ENCODE measurements at regions not wholly inside any gene's neighbourhood (a gene's known extent, or its start where the extent isn't known, plus 50 kb on each side); places are given as distances from the start of the nearest gene placed in this dataset.

DNA sequence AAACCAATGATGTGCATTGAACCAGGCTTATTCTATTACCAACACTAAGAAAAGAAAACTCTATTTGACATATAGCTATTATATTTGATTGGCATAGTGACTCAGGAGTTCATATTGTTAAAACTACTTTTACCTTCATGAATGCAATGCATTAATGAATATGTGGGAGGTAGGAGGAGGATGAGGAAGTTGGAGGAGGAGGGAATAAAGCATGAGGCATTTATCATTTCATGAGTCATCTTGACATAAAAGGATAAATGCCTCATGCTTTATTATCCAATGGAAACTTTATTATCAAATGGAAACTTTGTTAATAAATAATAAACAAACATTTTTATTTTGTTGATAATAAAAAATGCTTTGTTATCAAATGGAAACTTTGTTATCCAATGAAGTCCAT is 116.5 kb downstream of the SPRY2 start:
- Mint-ChIP-seq H3K36me3 (ENCODE audit: low read depth) (peaks cover 11% of the 10 kb centered on the region; the same call in 1 of the 3 replicates), H3K4me3 (no peak overlapping the region), H3K4me1 (0 out of 3 replicates have a peak, but pooled peaks cover 2% of the 10 kb centered on the region), H3K27ac (no peak overlapping the region), H3K9me3 (peaks cover 2% of the 10 kb centered on the region; the same call in 1 of the 3 replicates), H3K27me3 (ENCODE audit: insufficient read depth, low read depth, poor library complexity) (peaks cover under 1% of the 10 kb centered on the region)
- no peaks in the 10 kb centered on the region for H3F3A ChIP-seq (replicated peaks; ENCODE audit: low read depth)
- H3K27ac ChIP-seq (ENCODE audit: low read depth), result no peak overlapping the region
- H2AFZ ChIP-seq, result no peak overlapping the region
- no peak overlapping the region for H3K4me2 ChIP-seq
- no peaks in the 10 kb centered on the region for H3K36me3 ChIP-seq (ENCODE audit: insufficient read depth)
- no peak overlapping the region for H3K4me3 ChIP-seq
- no peaks in the 10 kb centered on the region for H3K27me3 ChIP-seq (ENCODE audit: insufficient read depth)
- no peaks in the 10 kb centered on the region for H3K4me1 ChIP-seq (ENCODE audit: insufficient read depth)
- TF ChIP-seq JUNB (IDR thresholded peaks at IDR 0.05; ENCODE audit: unreplicated experiment), result no peak
- TF ChIP-seq NANOG (IDR thresholded peaks at IDR 0.05; ENCODE audit: borderline replicate concordance), result no peak
- TF ChIP-seq, protein P1, sequence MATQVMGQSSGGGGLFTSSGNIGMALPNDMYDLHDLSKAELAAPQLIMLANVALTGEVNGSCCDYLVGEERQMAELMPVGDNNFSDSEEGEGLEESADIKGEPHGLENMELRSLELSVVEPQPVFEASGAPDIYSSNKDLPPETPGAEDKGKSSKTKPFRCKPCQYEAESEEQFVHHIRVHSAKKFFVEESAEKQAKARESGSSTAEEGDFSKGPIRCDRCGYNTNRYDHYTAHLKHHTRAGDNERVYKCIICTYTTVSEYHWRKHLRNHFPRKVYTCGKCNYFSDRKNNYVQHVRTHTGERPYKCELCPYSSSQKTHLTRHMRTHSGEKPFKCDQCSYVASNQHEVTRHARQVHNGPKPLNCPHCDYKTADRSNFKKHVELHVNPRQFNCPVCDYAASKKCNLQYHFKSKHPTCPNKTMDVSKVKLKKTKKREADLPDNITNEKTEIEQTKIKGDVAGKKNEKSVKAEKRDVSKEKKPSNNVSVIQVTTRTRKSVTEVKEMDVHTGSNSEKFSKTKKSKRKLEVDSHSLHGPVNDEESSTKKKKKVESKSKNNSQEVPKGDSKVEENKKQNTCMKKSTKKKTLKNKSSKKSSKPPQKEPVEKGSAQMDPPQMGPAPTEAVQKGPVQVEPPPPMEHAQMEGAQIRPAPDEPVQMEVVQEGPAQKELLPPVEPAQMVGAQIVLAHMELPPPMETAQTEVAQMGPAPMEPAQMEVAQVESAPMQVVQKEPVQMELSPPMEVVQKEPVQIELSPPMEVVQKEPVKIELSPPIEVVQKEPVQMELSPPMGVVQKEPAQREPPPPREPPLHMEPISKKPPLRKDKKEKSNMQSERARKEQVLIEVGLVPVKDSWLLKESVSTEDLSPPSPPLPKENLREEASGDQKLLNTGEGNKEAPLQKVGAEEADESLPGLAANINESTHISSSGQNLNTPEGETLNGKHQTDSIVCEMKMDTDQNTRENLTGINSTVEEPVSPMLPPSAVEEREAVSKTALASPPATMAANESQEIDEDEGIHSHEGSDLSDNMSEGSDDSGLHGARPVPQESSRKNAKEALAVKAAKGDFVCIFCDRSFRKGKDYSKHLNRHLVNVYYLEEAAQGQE (IDR thresholded peaks at IDR 0.05; ENCODE audit: unreplicated experiment), result no peak
- no peak for TF ChIP-seq POLR2AphosphoS5 (IDR thresholded peaks at IDR 0.05; ENCODE audit: low read depth)
- no peak for TF ChIP-seq STAT1 (IDR thresholded peaks at IDR 0.05; ENCODE audit: unreplicated experiment)
- no peak for TF ChIP-seq EZH2phosphoT487 (IDR thresholded peaks at IDR 0.05; ENCODE audit: unreplicated experiment)
- TF ChIP-seq EZH2 (IDR thresholded peaks at IDR 0.05; ENCODE audit: low read depth, unreplicated experiment), result no peak
- no peak for TF ChIP-seq ZNF114 (CRISPR knock-in tag; IDR thresholded peaks at IDR 0.05)
- TF ChIP-seq, protein P2, sequence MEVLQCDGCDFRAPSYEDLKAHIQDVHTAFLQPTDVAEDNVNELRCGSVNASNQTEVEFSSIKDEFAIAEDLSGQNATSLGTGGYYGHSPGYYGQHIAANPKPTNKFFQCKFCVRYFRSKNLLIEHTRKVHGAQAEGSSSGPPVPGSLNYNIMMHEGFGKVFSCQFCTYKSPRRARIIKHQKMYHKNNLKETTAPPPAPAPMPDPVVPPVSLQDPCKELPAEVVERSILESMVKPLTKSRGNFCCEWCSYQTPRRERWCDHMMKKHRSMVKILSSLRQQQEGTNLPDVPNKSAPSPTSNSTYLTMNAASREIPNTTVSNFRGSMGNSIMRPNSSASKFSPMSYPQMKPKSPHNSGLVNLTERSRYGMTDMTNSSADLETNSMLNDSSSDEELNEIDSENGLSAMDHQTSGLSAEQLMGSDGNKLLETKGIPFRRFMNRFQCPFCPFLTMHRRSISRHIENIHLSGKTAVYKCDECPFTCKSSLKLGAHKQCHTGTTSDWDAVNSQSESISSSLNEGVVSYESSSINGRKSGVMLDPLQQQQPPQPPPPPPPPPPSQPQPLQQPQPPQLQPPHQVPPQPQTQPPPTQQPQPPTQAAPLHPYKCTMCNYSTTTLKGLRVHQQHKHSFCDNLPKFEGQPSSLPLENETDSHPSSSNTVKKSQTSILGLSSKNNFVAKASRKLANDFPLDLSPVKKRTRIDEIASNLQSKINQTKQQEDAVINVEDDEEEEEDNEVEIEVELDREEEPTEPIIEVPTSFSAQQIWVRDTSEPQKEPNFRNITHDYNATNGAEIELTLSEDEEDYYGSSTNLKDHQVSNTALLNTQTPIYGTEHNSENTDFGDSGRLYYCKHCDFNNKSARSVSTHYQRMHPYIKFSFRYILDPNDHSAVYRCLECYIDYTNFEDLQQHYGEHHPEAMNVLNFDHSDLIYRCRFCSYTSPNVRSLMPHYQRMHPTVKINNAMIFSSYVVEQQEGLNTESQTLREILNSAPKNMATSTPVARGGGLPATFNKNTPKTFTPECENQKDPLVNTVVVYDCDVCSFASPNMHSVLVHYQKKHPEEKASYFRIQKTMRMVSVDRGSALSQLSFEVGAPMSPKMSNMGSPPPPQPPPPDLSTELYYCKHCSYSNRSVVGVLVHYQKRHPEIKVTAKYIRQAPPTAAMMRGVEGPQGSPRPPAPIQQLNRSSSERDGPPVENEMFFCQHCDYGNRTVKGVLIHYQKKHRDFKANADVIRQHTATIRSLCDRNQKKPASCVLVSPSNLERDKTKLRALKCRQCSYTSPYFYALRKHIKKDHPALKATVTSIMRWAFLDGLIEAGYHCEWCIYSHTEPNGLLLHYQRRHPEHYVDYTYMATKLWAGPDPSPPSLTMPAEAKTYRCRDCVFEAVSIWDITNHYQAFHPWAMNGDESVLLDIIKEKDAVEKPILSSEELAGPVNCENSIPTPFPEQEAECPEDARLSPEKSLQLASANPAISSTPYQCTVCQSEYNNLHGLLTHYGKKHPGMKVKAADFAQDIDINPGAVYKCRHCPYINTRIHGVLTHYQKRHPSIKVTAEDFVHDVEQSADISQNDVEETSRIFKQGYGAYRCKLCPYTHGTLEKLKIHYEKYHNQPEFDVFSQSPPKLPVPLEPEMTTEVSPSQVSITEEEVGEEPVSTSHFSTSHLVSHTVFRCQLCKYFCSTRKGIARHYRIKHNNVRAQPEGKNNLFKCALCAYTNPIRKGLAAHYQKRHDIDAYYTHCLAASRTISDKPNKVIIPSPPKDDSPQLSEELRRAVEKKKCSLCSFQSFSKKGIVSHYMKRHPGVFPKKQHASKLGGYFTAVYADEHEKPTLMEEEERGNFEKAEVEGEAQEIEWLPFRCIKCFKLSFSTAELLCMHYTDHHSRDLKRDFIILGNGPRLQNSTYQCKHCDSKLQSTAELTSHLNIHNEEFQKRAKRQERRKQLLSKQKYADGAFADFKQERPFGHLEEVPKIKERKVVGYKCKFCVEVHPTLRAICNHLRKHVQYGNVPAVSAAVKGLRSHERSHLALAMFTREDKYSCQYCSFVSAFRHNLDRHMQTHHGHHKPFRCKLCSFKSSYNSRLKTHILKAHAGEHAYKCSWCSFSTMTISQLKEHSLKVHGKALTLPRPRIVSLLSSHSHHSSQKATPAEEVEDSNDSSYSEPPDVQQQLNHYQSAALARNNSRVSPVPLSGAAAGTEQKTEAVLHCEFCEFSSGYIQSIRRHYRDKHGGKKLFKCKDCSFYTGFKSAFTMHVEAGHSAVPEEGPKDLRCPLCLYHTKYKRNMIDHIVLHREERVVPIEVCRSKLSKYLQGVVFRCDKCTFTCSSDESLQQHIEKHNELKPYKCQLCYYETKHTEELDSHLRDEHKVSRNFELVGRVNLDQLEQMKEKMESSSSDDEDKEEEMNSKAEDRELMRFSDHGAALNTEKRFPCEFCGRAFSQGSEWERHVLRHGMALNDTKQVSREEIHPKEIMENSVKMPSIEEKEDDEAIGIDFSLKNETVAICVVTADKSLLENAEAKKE (CRISPR knock-in tag; IDR thresholded peaks at IDR 0.05), result no peak
- no peaks in the 10 kb centered on the region for H3K79me2 ChIP-seq (replicated peaks; ENCODE audit: insufficient read depth)
- no peaks in the 10 kb centered on the region for H4K20me1 ChIP-seq (replicated peaks; ENCODE audit: insufficient read depth)
- ATAC-seq (no peak), DNase-seq (ENCODE audit: low spot score) (no peak)
- no peaks in the 10 kb centered on the region for H3K9me2 ChIP-seq (ENCODE audit: insufficient read depth)

Data from GM23338 (cell line).